HPDE6-E6E7 (cell line): ENCODE measurements at regions not wholly inside any gene's neighbourhood (a gene's known extent, or its start where the extent isn't known, plus 50 kb on each side); places are given as distances from the start of the nearest gene placed in this dataset.

Experiments used
- DNase-seq: peaks from one replicate; pipeline ENCODE4 v3.0.0; 2011; ENCODE audit warnings: missing footprints; ENCODE audit errors: extremely low spot score

- no peak for DNase-seq
Measured at GRCh38 chr5:74028976-74029375, 403.0 kb downstream of the ARHGEF28 start.

GRCh38 chr5:74028406-74028805 is 402.4 kb downstream of the ARHGEF28 start:
- DNase-seq = peak; percentile 39

GRCh38 chr5:74027732-74028338 is 401.8 kb downstream of the ARHGEF28 start:
- DNase-seq = no peak

- no peak for DNase-seq
Measured at GRCh38 chr5:74026310-74026709, 400.3 kb downstream of the ARHGEF28 start.

- no peak for DNase-seq
Measured at GRCh38 chr5:74021126-74021525, 395.1 kb downstream of the ARHGEF28 start.

GRCh38 chr5:74020503-74020902 is 394.5 kb downstream of the ARHGEF28 start:
- DNase-seq = no peak

- no peak for DNase-seq
Measured at GRCh38 chr5:74019923-74020322, 393.9 kb downstream of the ARHGEF28 start.

- DNase-seq = peak; percentile 68
Measured at GRCh38 chr5:74017786-74018211, 391.8 kb downstream of the ARHGEF28 start.

DNA sequence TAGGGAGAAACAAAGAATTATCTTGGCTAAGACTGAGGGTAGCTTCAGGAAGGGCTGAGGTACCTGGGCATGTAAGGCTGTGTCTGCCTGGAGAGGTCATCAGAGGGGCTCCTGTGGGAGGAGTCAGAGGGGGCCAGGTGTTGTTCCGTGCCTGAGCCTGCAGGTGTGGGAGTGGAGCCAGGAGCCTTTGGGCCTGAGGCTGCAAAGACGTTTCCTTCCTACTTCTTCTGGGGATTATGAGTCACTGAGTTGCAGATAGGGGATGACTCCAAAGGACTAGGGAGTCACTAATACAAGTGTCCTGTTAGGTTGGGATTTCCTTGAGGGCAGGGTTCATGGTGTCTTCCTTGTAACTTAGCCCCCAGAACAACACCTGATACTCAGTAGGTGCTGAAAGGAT is 391.1 kb downstream of the ARHGEF28 start:
- DNase-seq = peak; percentile 92

GRCh38 chr5:74016373-74016772 is 390.4 kb downstream of the ARHGEF28 start:
- DNase-seq = no peak

DNA sequence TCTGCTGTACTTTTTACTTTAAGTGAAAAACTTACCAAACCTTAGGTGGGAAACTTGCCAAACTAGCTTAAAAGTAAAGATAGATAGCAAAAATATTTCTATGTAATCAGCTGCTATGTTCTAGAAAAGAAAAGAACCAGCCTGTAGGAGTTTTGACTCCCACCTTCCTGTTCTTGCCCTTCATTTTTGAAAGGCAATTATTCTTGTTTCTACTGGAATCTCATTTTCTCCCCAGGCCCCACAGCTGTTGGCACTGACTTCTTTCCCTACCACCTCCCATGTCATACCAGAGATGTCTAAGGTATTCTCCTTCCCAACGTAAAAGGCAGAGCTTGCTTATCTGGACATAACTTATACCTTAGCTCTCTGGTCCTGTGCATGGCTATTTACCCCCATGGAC is 389.7 kb downstream of the ARHGEF28 start:
- no peak for DNase-seq

- DNase-seq = no peak
Measured at GRCh38 chr5:74013222-74013621, 387.2 kb downstream of the ARHGEF28 start.

DNA sequence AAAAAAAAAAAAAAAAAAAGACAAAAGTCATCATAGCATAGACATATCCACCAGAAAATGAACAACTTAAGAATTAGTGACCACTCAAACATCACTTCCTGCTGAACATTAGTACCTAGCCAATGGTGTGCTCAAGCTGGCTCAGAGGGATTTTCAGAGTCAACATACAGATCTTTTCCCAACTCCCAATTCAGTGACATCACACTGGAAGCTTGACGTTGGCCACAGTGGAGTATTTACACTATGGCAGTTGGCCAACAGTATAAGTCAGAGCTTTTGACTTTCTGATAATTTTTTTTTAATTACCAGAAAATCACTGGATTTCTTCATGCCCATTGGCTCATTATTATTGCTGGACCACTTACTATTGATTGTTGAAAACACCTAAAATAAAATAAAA is 383.5 kb downstream of the ARHGEF28 start:
- DNase-seq = no peak

DNA sequence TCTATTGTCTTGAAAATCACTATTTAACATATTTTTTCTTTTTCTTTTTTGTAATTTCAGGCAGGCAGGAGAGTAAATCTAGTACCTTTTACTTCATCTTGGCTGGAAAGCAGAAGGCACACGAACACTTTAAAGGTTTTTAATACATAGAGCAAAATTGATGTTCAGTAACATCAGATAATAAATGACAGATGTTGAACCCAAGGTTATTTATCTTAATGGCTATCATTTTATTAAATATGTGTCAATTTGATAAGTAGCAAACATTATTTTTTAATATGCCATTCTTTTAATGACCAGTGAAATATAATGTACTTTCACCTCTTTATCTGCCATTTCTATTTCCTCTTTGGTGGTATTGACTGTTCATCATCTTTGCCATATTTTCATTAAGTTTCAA is 381.2 kb downstream of the ARHGEF28 start:
- no peak for DNase-seq

- no peak for DNase-seq
Measured at GRCh38 chr5:73999297-73999696, 373.3 kb downstream of the ARHGEF28 start.

DNA sequence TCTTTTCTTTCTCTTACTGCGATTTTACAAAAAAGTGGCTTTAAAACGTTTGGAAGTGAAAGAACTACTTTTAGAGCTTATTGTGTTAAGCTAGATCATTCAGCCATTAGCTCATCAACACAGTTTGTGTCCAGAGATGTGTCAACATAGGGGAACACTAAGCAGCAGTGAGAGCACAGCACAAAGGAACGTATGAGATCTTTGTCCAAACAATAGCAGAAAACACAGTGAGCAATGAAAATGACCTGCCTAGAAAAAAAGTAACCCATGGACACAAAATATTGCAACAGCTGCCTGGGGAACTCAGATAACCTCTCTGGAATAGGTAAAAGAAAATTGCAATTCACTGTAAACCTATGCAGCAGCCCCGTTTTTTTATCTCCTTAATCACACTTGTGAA is 372.5 kb downstream of the ARHGEF28 start:
- DNase-seq = no peak

- DNase-seq = no peak
Measured at GRCh38 chr5:73997960-73998359, 372.0 kb downstream of the ARHGEF28 start.

GRCh38 chr5:73996151-73996755 is 370.3 kb downstream of the ARHGEF28 start:
- no peak for DNase-seq

DNA sequence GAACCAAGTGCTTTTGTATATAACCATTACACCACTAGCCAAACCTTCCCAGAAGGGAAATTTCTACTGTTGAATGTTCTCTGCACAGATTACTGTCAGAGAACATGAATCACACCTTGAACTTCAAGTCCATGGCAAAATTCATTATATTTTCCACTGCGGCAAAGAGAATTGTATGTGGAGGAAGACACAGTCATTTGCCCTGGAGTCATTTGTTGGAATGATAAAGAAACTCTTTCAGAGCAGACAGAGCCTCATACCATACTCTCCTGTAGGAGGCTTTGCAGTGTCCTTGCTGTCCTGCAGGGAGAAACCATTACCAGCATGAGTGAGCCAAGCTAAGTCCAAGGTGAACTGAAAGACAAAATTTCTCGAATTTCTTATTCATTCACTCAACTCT is 369.0 kb downstream of the ARHGEF28 start:
- peak; percentile 60 for DNase-seq
